ENCODE measurements at regions not wholly inside any gene's neighbourhood (a gene's known extent, or its start where the extent isn't known, plus 50 kb on each side); places are given as distances from the start of the nearest gene placed in this dataset.
"Not testable (repeated sequence)": the region's sequence is repeated elsewhere in the genome, so short reads cannot be mapped to it uniquely, and the experiment has no call there.

DNA sequence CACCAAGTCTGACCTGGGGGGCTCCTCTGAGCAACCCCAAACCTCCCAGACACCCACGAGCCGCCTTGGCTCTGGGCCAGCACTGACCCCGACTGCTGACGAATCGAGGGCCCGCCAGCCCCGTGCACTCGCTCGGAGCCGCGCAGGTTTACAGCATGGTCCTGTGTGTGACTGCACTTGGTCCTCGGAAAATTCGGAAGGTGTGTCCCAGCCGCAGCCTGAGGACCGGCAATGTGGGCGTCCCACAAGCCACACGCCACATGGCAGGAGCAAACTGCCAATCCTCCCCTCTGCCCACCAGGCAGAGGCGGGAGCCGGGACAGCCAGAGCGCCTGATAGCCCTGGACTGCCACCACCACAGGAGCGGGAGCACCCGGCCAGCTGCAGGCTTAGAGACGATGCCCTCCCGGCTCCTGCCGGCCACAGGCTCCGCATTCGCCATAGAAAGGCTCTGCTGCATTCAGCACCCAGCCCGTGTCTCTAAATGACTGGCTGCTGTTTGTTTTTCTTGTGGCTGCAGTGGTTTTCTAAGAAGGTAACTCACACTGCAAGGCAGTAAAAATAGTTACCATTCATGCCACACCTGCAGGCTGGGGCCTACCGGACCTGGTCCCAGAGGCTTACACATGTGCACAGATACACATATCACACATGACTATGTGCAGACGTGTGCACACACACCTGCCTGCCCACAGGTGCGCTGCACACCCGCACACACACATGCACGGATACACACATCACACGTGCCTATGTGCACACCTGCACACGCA is 5415.3 kb upstream of the TPTE start:
- DNase-seq = peak in 1 of 2 donors; percentile 25

DNA sequence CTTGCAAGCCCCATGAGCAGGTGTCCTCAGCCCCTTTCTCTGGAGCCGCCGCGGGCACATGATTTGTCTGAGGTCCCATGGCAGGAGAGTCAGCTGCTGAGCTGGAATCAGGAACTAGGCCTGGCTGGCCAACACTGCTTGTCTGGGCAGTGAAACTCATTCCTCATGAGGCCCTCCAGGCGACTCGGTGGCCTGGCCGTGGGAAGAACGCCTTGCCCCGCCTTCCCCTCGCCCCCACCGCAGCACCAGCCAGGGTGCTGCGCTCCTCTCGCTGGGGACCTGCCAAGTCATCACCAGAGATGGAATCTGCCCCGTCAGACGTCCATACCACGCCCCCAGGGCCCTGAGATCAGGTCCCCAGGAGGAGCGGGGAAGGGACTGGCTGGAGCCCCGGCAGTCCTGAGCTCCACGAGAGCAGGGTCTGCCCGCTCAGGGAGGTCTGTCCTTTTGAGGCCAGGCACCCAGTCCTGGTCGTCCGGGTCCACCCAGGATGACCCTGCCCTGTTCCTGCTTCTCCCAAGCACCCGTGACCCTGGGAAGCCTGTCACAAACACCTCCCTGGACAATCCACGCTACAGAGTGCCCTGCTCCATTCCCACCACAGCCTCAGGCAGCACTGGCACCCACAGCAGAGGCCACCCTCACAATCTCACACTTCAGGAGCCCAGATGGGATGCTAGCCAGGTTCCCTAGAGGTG is 5414.5 kb upstream of the TPTE start:
- DNase-seq = peak in 1 of 2 donors; percentile 0

DNA sequence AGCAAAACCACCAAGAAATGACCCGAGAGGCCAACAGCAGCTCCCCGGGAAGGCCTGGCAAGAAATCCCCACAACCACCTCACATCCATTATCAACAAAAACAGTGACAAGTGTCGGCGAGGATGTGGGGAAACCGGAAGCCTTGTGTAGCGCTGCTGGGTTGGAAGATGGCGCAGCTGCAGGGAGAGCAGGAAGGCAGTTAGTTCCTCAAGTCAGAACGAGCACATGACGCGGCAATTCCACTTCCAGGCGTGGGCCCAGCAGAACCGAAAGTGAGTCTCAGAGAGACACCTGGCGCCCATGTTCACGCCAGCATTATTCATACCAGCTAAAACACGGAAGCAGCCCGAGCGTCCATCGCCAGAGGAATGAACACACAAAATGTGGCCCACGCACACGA is 5413.7 kb upstream of the TPTE start:
- not testable (repeated sequence) for DNase-seq

DNA sequence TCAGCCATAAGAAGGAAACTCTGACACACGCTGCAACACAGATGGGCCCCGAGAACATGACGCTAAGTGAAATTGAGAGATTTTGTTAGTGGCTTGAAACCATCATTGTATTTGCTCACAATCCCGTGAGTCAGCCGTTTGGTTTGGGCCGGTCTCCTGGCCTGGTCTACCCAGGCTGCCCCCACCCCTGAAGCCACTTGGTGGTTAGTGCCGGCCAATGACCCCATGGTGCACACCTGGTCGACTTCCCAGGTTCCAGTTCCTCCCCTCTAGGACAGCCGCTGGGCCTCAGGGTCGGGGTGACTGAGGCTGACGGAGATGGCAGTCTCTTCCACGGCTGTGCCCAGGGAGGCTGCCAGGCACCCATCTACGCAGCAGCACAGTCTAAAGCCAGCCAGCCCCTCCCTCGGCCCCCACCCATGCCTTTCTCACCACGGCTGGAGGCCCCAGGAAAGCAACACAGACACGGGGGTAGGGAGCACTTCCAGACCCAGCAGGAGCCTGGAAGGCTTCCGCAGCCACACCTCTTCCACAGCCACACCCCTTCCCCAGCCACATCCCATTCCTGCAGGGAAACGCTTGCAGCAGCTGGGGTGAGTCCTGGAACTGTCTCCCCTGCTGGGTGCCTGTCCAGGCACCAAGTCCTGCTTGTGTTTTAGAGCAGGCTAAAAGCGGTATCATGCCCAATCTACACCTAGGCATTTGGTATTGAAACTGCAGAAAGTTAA is 5413.2 kb upstream of the TPTE start:
- DNase-seq = peak in 1 of 2 donors; percentile 0

DNA sequence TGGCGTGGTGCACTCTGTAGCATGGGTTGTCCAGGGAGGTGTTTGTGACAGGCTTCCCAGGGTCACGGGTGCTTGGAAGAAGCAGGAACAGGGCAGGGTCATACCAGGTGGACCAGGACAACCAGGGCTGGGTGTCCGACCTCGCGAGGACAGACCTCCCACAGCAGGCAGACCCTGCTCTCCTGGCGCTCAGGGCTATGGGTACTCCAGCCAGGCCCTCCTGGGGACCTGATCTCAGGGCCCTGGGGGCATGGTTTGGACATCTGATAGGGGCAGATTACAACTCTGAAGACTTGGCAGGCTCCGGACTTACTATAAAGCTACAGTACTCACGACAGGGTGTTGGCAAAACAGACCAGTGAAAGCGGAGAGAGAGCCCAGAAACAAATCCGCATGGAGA is 5410.2 kb upstream of the TPTE start:
- DNase-seq = not testable (repeated sequence)

DNA sequence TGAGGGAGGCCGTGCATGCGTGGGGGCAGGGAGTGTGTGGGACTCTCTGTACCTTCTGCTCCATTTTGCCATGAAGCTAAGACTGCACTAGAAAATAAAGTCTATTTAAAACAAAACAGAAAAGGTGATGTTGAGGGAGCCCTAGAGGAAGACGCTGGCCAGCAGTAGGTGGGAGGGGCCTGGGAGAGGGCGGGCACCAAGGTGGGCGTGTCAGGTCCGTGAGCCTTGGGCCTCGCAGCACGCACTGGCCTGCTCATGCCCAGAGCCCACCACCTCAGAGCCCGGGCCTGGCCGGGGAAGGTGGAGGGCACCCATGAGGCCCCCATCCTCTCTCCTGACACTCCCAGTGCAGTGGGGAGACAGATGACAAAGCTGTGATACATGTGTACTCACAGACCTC is 5408.3 kb upstream of the TPTE start:
- not testable (repeated sequence) for DNase-seq

DNA sequence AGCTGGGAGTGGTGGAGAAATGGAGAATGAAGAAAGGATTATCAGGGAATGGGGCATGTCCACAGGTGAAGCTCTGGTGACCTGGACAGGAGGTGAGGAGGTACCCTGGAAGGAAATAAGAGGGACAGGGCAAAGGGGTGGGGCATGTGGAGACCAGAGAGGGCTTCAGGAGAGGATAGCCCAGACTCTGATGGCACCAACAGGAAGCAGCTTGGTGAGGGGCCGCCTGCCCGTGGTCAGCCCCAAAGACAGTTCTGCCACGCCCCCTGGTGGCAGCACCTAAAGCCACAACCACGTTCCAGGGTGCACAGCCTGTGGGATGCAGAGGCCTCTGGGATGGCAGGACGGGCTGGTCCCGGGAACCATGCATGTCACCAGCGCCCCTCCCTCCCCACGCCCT is 5406.9 kb upstream of the TPTE start:
- DNase-seq = not testable (repeated sequence)

DNA sequence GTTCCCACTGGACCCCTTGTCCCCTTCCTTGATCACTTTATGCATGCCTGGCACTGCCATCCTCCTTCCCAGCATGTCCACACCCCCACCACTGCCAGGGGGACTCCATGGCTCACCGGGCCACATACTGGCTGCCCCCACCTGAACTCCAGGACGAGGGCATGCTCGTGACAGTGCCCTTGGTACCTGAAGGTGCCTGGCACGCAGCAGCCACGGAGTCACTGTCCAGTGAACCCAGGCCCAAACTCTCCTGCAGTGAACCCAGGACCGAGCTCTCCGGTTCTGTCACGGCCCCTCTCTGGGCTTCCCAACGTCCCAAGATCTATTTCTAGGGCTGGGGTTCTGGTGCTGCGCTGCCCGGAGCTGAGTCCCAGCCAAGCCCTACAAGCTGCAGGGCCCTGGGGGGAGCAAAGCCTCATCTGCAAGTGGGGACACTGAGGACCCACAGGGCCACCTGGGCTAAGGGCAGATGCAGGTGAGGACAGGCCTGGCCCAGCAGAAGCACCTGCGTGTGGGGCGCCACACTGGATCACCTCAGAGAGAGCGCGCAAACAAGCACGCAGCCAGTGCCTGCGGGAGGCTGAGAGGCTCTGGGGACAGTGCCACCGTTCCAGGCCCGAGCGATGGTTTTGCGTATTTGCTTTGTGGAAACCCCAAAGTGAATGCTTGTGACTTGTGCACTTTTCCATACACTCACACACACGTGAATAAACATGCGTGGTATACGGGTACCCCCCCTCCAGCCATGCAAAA is 5406.3 kb upstream of the TPTE start:
- peak in 1 of 2 donors; percentile 1 for DNase-seq

DNA sequence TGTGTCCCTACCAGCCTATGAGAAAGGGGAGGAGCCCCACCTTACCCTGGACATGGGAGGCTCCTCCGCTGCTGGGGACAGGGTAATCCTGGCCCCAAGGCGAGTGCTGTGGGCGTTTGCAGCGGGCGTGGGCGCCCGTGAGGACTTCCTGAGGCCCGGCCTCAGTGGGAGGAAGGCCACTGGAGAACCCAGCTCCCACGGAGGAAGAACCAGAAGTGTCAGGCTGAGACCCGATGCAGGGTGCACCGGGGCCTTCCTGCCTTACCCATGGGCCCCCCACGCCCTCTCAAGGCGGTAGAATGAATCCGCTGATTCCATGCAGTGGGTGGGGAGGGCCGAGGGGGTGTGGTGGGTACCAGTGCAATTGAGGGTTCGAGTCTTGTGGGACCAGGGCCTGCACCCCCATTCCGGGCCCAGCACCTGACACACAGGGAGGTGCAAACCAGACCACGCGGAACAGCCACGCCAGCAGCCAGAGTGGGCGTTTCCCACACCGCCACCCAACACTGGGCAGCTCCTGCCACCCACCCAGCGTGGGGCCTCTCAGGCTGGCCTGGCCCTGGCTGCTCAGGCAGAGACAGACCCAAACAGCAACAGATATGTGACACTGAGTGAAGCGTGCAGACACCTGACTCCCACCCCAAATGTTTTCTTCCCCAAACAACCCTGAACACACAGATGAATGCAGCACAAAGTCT is 5405.6 kb upstream of the TPTE start:
- DNase-seq = peak in 1 of 2 donors; percentile 1

DNA sequence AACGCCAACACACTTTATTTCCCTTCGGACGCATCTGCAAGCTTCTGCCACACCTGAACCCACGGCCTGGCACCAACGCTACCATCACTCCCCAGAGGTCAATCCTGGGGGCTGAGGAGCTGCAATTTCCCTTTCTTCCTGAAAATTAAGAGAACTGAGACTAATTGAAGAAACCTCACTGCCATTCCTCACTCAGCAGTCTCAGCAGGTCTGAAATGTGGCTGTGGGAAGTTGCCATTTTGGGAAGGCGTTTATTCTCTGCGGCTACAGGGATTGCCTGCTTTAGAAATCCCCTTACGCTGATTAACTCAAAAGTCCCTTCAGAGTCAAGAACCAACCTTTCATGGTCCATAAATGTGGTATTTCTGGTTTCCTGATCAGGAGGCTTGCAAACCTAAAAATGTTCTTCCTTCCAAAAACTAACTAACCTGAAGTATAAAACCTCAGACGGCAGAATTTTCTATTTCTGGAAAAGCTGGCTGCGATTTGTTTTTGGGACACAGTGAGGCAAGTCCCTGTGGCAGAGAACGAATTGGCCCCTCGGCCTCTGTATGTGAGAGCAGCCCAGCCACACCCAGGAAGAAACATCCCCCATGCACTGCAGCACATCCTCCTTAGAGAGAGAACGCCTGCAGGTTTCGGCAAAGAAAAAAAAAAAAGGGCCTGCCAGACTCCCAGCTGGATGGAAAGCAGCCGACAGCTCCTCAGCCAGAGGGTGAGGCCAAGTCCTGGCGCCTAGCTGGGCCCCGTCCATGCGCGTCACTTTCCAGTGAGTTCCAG is 5404.8 kb upstream of the TPTE start:
- DNase-seq = peak in 1 of 2 donors; percentile 1

DNA sequence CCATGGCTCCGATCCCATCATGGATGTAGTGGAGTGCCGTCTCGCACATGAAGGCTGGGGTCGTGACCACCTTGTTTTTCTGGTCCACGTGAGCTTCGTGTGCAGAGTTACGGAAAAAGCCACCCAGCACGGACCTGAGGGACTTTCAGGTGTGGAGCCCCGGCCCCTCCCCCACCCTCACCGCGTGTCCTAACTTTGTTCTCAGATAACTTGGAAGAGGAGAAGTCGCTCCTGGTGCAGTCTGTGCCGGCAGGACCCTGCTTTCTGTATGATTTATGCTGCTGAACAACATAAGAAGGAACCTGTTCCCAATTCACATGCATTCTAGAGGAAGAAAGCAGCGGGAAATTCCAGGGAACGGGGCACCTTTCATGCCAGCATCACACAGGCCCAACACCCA is 5404.2 kb upstream of the TPTE start:
- DNase-seq = not testable (repeated sequence)

DNA sequence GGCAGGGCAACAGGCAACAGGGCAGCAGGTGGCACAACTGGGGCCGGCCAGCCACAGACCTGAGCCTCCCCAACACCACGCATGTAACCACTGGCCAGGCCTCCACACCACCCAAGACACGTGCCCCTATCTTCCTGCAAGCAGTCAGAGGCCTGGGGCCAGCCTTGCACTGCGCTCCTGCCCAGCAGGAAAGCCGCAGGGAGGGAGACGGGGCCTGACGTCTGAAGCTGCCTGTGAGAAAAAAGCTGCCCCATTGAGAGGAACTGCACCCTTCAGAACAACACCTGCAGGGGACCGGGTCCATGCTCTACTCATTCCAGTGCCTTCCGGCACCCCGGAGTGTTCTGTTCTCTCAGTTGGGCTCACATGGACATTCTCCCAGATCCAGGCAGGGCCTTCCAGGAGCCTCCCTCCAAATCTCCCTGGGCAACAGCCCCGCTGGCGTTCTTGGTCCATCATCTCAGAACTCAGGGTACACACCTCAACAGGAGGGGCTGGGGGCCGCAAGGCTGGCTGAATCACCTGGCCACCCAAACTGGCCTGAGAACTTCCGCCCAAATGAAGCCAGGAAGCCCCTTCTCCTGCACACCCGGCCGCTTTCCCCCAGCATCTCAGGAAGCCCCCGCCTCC is 5403.6 kb upstream of the TPTE start:
- DNase-seq = peak in 1 of 2 donors; percentile 3

DNA sequence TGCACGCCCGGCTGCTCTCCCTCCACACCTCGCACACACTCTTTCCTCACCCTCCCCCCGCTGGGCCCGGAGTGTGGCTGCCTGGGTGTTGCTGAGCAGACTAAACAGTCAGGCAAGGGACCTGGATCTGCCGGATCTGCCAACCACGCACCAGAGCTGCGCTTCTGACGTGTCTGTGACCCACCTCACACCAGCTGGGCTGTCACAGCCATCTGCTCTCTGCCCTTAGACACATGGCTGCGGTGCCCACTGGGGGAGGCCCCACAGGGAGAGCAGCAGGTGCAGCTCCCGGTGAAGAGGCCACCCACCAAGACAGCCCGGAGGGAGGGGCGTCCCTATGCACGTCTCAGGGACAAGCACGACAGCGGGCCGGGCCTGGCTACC is 5403.1 kb upstream of the TPTE start:
- DNase-seq = peak in 1 of 2 donors; percentile 28

DNA sequence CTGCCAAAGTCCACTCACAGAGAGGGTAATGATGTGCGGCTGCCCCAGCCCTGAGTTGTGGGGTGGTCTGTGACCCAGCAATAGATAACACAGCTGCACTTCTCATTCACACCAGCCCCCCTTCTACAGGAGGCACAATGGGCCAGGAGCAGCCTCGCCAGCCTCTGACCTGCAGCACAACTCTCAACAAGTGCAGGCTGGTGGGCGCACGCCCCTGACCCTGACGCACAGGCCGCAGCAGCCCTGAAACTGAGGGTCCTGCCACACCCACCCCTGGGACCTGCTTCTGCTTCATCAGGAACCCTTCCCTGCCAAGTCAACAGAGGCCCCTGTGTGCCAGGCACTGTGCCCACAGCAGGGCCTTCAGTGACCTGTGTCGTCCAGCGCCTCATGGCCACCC is 5402.2 kb upstream of the TPTE start:
- DNase-seq = peak in 1 of 2 donors; percentile 0

DNA sequence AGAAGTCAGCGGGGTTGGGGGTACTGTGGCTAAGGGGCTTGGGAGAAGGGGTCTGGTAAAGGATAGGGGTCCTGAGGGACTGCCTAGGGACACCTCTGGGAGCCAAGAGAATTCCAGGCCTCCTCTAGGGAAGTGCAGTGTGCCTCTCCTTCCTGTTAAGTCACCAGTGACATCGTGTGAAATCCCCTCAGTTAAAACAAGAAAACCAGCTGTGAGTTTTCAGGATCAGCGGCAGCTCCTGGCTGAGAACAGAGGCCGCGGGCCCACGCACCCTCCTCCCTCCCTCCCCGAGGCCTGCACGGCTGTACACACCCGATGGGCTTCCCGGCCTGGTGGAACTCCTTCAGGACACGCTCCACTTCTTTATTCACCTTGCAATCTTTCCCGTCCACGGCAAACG is 5400.0 kb upstream of the TPTE start:
- not testable (repeated sequence) for DNase-seq

DNA sequence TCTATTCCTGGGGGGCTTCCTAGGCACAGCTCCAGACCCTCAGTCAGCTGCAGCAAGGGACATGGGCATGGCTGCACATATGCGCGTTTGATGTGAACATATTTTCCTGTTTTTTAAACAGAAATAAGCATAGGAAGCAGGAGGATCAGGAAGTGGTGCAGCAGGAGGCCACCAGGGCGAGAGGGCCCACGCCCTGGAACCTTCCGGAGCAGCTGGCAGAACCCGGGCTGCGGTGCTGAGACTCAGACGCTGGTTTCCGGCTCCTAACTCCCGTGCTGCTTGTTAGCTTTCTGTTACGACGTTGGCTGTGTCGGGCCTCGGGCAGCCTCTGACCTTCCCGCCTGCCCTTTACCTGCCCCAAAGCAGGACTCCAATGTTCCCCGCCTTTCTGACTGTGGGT is 5399.5 kb upstream of the TPTE start:
- not testable (repeated sequence) for DNase-seq

DNA sequence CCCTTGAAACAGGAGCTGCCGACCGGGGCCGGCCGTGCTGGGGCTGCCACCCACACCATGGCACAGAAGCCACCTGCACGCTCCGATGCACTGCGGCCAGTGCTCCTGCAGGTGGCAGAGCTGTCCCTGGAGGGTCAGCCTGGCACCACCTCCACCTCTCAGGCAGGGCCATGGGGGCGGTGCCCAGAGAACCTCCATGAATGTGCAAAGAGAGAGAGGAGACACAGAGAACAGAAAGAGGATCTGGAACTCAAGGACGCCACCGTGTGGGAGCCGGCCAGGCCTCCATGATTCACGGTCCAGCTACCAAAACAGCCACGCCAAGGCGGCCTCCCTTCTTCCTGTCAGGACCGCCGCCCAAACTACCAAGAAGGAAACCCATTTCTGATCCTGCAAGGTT is 5397.7 kb upstream of the TPTE start:
- peak; percentile 65 to 73 for DNase-seq

DNA sequence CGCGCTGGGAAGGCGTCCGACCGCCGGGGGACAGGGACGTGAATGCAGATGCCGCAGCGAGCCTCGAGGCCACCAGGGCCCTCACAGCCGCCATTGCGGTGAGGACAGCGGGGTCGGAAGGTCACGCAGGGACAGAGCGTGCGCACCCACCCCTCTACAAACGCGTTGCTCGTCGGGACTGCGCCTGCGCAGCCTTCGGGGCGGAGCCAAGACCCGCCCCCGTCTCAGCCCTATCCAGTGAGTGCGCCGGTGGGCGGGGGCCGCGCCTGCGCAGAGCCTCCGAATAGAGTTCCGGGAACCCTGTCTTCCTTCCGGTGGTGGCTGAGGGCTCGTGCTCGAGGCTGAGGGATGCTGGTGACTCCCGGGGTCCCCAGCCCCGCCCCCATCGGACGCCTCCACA is 5393.1 kb upstream of the TPTE start:
- DNase-seq = peak; percentile 95

DNA sequence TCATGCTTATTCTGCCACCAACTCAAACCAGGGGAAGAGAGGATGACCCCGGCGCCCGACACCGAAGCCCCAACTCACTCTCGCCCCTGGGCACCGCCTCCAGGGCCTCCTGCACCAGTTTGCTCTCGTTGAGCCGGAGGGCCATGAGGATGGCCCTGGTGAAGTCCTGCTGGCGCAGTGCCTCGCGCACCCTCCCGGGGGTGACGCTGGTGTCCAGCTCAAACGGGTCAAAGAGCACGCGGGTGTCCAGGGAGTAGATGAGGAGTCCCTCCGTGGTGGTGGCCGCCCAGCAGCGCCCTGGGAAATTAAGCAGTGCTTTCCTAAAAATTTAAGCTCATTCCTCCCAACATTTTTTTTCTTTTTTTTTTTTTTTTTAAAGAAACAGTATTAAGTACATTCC is 5387.6 kb upstream of the TPTE start:
- DNase-seq = not testable (repeated sequence)

DNA sequence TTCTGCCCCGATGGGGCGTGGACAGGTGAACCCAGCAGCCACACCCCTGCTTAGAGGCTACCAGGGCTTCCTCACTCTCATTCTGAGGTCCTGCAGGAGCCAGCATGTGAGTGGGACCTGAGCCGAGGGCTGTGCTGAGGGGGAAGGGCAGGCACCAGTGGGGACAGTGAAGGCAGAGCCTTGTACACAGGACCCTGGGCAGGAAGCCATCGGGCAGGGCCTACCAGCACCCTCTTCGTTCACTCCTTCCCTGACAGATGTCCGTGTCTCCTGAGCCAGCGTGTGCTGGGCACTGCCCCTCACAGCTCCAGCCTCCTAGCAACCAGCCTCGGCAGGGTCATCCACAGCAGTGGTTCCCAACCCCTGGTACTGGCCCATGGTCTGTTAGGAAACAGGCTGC is 5385.0 kb upstream of the TPTE start:
- not testable (repeated sequence) for DNase-seq

DNA sequence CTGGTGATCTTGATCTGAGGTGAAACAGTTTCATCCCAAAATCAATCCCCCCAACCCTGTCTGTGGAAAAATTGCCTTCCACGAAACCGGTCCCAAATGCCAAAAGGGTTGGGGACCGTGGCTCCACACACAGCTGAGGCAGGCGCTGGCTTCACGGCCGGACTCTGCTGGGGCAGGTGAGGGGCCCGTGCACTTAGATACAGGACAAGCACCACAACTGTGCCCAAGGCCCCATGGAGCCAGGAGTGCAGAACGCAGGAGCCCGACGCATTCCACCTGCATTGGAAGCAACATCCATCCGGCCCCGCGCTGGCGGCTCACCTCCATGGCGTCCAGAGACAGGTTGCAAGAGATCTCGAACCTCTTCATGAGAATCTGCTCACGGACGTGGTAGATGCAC is 5384.4 kb upstream of the TPTE start:
- DNase-seq = not testable (repeated sequence)
